ENCODE measurements at regions not wholly inside any gene's neighbourhood (a gene's known extent, or its start where the extent isn't known, plus 50 kb on each side); places are given as distances from the start of the nearest gene placed in this dataset.

DNA sequence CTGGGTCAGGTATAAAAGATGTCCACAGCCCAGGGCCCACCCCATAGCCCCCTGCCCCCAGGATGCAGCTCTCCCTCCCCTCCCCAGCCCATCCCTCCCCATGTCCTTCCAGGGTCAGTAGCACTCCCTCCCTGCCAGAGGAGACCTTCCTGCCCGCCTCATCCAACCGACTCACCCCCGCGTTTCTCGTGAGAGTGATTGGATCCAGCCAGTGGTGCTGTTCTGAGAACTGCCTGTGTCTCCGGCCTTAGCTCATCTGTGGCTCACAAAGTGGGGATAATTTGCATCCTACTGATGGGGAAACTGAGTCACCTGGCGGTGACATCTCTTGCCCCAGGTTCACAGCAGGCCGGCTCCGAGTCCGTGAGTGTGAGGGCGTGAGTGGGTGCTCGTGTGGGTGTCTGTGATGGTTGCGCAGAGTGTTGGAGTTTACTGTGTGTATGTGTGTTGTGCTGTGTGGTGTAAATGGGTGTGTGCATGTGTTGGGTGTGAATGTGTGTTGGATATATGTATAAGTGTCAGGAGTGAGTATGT lies 90.7 kb upstream of the GSE1 start:
- FAIRE-seq (no peak), ATAC-seq (no peak), DNase-seq (ENCODE audit: low spot score) (no peak)
- H3K27ac ChIP-seq (ENCODE audit: extremely low read length, insufficient read depth, low read length), result no peak overlapping the region
- H4K20me1 ChIP-seq (ENCODE audit: insufficient read depth, low read length), result no peaks in the 10 kb centered on the region
- H3K9ac ChIP-seq (ENCODE audit: insufficient read depth, low read depth, low read length), result 0 out of 2 replicates have a peak overlapping the region, but pooled peaks have one; percentile 77
- no peak overlapping the region for H3K4me2 ChIP-seq (ENCODE audit: low read depth, low read length)
- 94% methylated on average over 13 of the region's 13 CpGs for WGBS (ENCODE audit: low lambda C conversion rate)
- in situ Hi-C loops (cut with HindIII; ENCODE audit: extremely low pct_ligation_motif_present, low pct_unique_long_range_greater_than_20kb) (no loop called here), intact Hi-C loops (cut with micrococcal nuclease; ENCODE audit: unreplicated experiment) (loop anchor here (10.0 kb wide), 1 partner anchor 92 kb away; the partner anchor contains the start of gene GSE1)
- BruUV-seq (replicated peaks), result no TSS peak
- CTCF ChIA-PET (ENCODE audit: low intra/inter-chr PET ratio, low total read pairs), result no interaction called here
- H3K36me3 ChIP-seq (replicated peaks in 1 of 2; ENCODE audit: control insufficient read depth in 1 of 2, insufficient read depth in 2 of 2, low read length in 2 of 2), result no peaks in the 10 kb centered on the region
- no peak overlapping the region for H2AFZ ChIP-seq (ENCODE audit: low read length)
- POLR2A ChIA-PET, result interaction anchor here (8.1 to 8.9 kb wide), 2 partner anchors 15 to 31 kb away, joined by 99 to 227 read pairs; no protein-coding TSS in a partner anchor
- H3K4me3 ChIP-seq (replicated peaks in 1 of 3; ENCODE audit: insufficient read depth in 1 of 3, low read depth in 2 of 3, low read length in 3 of 3), result no peak overlapping the region
- peaks cover 77% of the 10 kb centered on the region for H3K4me1 ChIP-seq (ENCODE audit: insufficient read depth, low read length)
- H3K9me3 ChIP-seq (ENCODE audit: low read length), result no peaks in the 10 kb centered on the region
- H3K79me2 ChIP-seq (ENCODE audit: insufficient read depth, low read length), result no peaks in the 10 kb centered on the region
- H3K27me3 ChIP-seq (ENCODE audit: control insufficient read depth in 1 of 2, insufficient read depth in 2 of 2, low read length in 2 of 2), result no peaks in the 10 kb centered on the region
- TF ChIP-seq ZNF780A (CRISPR knock-in tag; IDR thresholded peaks at IDR 0.05), result peak; percentile 38; the same call in 1 of the 2 replicates
- TF ChIP-seq KLF16 (CRISPR knock-in tag; IDR thresholded peaks at IDR 0.05), result no peak
- no peak for TF ChIP-seq ZFP41 (CRISPR knock-in tag; IDR thresholded peaks at IDR 0.05; ENCODE audit: borderline replicate concordance)
- TF ChIP-seq, protein P1, sequence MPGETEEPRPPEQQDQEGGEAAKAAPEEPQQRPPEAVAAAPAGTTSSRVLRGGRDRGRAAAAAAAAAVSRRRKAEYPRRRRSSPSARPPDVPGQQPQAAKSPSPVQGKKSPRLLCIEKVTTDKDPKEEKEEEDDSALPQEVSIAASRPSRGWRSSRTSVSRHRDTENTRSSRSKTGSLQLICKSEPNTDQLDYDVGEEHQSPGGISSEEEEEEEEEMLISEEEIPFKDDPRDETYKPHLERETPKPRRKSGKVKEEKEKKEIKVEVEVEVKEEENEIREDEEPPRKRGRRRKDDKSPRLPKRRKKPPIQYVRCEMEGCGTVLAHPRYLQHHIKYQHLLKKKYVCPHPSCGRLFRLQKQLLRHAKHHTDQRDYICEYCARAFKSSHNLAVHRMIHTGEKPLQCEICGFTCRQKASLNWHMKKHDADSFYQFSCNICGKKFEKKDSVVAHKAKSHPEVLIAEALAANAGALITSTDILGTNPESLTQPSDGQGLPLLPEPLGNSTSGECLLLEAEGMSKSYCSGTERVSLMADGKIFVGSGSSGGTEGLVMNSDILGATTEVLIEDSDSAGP (CRISPR knock-in tag; IDR thresholded peaks at IDR 0.05; ENCODE audit: borderline replicate concordance), result no peak
- no peak for TF ChIP-seq MXD4 (CRISPR knock-in tag; IDR thresholded peaks at IDR 0.05)
- TF ChIP-seq, protein P2, sequence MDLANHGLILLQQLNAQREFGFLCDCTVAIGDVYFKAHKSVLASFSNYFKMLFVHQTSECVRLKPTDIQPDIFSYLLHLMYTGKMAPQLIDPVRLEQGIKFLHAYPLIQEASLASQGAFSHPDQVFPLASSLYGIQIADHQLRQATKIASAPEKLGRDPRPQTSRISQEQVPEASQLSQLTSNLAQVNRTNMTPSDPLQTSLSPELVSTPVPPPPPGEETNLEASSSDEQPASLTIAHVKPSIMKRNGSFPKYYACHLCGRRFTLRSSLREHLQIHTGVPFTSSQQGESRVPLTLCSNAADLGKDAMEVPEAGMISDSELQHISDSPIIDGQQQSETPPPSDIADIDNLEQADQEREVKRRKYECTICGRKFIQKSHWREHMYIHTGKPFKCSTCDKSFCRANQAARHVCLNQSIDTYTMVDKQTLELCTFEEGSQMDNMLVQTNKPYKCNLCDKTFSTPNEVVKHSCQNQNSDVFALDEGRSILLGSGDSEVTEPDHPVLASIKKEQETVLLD (CRISPR knock-in tag; IDR thresholded peaks at IDR 0.05; ENCODE audit: low read depth), result peak; percentile 38; the same call in 1 of the 2 replicates
- TF ChIP-seq, protein P3, sequence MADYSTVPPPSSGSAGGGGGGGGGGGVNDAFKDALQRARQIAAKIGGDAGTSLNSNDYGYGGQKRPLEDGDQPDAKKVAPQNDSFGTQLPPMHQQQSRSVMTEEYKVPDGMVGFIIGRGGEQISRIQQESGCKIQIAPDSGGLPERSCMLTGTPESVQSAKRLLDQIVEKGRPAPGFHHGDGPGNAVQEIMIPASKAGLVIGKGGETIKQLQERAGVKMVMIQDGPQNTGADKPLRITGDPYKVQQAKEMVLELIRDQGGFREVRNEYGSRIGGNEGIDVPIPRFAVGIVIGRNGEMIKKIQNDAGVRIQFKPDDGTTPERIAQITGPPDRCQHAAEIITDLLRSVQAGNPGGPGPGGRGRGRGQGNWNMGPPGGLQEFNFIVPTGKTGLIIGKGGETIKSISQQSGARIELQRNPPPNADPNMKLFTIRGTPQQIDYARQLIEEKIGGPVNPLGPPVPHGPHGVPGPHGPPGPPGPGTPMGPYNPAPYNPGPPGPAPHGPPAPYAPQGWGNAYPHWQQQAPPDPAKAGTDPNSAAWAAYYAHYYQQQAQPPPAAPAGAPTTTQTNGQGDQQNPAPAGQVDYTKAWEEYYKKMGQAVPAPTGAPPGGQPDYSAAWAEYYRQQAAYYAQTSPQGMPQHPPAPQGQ (CRISPR knock-in tag; IDR thresholded peaks at IDR 0.05; ENCODE audit: borderline replicate concordance), result no peak
- TF ChIP-seq, protein P4, sequence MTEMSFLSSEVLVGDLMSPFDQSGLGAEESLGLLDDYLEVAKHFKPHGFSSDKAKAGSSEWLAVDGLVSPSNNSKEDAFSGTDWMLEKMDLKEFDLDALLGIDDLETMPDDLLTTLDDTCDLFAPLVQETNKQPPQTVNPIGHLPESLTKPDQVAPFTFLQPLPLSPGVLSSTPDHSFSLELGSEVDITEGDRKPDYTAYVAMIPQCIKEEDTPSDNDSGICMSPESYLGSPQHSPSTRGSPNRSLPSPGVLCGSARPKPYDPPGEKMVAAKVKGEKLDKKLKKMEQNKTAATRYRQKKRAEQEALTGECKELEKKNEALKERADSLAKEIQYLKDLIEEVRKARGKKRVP (CRISPR knock-in tag; IDR thresholded peaks at IDR 0.05), result 0 out of 4 replicates have a peak, but pooled peaks of 1 of the 2 experiments have one; percentile 26
- 0 out of 2 replicates have a peak, but pooled peaks have one; percentile 3 for TF ChIP-seq MED1 (CRISPR knock-in tag; IDR thresholded peaks at IDR 0.05)
- no peak for TF ChIP-seq NFE2L1 (CRISPR knock-in tag; IDR thresholded peaks at IDR 0.05; ENCODE audit: borderline replicate concordance)
- TF ChIP-seq ZNF841 (CRISPR knock-in tag; IDR thresholded peaks at IDR 0.05; ENCODE audit: borderline replicate concordance), result 0 out of 2 replicates have a peak, but pooled peaks have one; percentile 33
- TF ChIP-seq, protein P5, sequence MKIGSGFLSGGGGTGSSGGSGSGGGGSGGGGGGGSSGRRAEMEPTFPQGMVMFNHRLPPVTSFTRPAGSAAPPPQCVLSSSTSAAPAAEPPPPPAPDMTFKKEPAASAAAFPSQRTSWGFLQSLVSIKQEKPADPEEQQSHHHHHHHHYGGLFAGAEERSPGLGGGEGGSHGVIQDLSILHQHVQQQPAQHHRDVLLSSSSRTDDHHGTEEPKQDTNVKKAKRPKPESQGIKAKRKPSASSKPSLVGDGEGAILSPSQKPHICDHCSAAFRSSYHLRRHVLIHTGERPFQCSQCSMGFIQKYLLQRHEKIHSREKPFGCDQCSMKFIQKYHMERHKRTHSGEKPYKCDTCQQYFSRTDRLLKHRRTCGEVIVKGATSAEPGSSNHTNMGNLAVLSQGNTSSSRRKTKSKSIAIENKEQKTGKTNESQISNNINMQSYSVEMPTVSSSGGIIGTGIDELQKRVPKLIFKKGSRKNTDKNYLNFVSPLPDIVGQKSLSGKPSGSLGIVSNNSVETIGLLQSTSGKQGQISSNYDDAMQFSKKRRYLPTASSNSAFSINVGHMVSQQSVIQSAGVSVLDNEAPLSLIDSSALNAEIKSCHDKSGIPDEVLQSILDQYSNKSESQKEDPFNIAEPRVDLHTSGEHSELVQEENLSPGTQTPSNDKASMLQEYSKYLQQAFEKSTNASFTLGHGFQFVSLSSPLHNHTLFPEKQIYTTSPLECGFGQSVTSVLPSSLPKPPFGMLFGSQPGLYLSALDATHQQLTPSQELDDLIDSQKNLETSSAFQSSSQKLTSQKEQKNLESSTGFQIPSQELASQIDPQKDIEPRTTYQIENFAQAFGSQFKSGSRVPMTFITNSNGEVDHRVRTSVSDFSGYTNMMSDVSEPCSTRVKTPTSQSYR (CRISPR knock-in tag; IDR thresholded peaks at IDR 0.05; ENCODE audit: borderline replicate concordance), result no peak
- TF ChIP-seq ZFP62 (CRISPR knock-in tag; IDR thresholded peaks at IDR 0.05), result no peak
- 0 out of 2 replicates have a peak, but pooled peaks have one; percentile 89 for TF ChIP-seq HOXA9 (CRISPR knock-in tag; IDR thresholded peaks at IDR 0.05; ENCODE audit: borderline replicate concordance)
